ENCODE measurements at regions not wholly inside any gene's neighbourhood (a gene's known extent, or its start where the extent isn't known, plus 50 kb on each side); places are given as distances from the start of the nearest gene placed in this dataset.

DNA sequence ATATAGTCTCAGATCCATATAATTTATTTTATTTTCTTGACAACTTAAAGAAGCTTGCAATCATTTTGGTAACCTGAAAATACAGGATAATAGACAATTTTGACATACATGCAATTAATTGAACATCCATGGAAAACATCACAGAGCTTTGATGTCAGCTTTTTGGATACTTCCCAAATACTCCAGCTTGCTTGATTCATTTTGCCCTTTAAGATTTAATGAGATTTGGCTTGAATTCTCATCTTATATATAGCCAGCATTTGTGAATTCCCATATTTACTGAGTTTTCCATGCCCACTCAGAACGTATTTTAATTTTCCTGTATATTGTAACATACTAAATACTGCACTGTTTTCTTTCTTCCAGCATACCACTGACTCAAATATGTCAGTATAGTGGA lies 803.0 kb upstream of the MGAT4C start:
- intact Hi-C loops (cut with micrococcal nuclease) = no loop called here
- Histone ChIP-seq H3K4me1 (ENCODE audit: control insufficient read depth, insufficient read depth, low read length) (no peaks in the 10 kb centered on the region), H3K27me3 (ENCODE audit: control insufficient read depth, insufficient read depth, low read length) (no peaks in the 10 kb centered on the region), H3K27ac (ENCODE audit: low read length) (no peak overlapping the region), H3K4me3 (ENCODE audit: low read length) (no peak overlapping the region), H3K36me3 (ENCODE audit: control insufficient read depth, insufficient read depth, low read length) (no peaks in the 10 kb centered on the region), H3K9me3 (ENCODE audit: control insufficient read depth, insufficient read depth, low read length) (peaks cover 3% of the 10 kb centered on the region)
- H3K4me3 Mint-ChIP-seq = no peak overlapping the region
- no peak for DNase-seq
- no peaks in the 10 kb centered on the region for H3K27me3 Mint-ChIP-seq (ENCODE audit: low read depth in 2 of 2)
- ATAC-seq = no peak
- no peak overlapping the region for H3K27ac Mint-ChIP-seq
- H3K4me1 Mint-ChIP-seq = no peaks in the 10 kb centered on the region
- H3K36me3 Mint-ChIP-seq = no peaks in the 10 kb centered on the region
- WGBS (ENCODE audit: insufficient coverage) = 100% methylated on average over 1 of the region's 1 CpG
- TF ChIP-seq CTCF (IDR thresholded peaks at IDR 0.05) = no peak
- peaks cover 10 to 14% of the 10 kb centered on the region in 2 donors for H3K9me3 Mint-ChIP-seq

GRCh38 chr12:87054226-87054625 lies 798.0 kb upstream of the MGAT4C start:
- TF ChIP-seq CTCF (IDR thresholded peaks at IDR 0.05) = no peak
- Mint-ChIP-seq H3K27ac (no peak overlapping the region), H3K4me1 (no peaks in the 10 kb centered on the region), H3K27me3 (ENCODE audit: low read depth in 2 of 2) (no peaks in the 10 kb centered on the region), H3K36me3 (no peaks in the 10 kb centered on the region), H3K9me3 (peaks cover 11 to 12% of the 10 kb centered on the region in 2 donors), H3K4me3 (no peak overlapping the region)
- H3K27me3 ChIP-seq (ENCODE audit: control insufficient read depth, insufficient read depth, low read length) = no peaks in the 10 kb centered on the region
- ATAC-seq = no peak
- no peaks in the 10 kb centered on the region for H3K36me3 ChIP-seq (ENCODE audit: control insufficient read depth, insufficient read depth, low read length)
- no peak overlapping the region for H3K4me3 ChIP-seq (ENCODE audit: low read length)
- H3K4me1 ChIP-seq (ENCODE audit: control insufficient read depth, insufficient read depth, low read length) = no peaks in the 10 kb centered on the region
- no peak overlapping the region for H3K27ac ChIP-seq (ENCODE audit: low read length)
- DNase-seq = no peak
- intact Hi-C loops (cut with micrococcal nuclease) = no loop called here
- peaks cover 3% of the 10 kb centered on the region for H3K9me3 ChIP-seq (ENCODE audit: control insufficient read depth, insufficient read depth, low read length)

DNA sequence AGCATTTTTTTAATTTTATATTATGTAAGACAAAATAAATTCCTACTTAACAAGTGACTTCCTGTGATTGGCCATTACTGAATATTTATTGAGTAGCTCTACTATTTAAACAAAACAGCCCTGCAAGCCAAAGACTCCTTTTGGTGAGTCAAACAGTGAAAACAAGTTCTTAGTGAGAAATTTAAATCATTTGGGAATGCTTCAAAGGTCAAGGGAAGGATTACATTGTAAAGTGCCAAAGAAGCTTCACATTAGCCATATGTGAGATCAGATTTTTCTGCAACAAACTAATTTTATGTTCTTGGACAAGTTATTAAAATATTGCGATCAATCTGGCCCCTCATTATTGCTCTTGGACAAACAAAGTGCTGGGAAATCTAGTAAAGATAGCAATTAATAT lies 795.4 kb upstream of the MGAT4C start:
- Histone ChIP-seq H3K27me3 (ENCODE audit: control insufficient read depth, insufficient read depth, low read length) (no peaks in the 10 kb centered on the region), H3K27ac (ENCODE audit: low read length) (no peak overlapping the region), H3K4me3 (ENCODE audit: low read length) (no peak overlapping the region), H3K9me3 (ENCODE audit: control insufficient read depth, insufficient read depth, low read length) (no peaks in the 10 kb centered on the region), H3K36me3 (ENCODE audit: control insufficient read depth, insufficient read depth, low read length) (no peaks in the 10 kb centered on the region), H3K4me1 (ENCODE audit: control insufficient read depth, insufficient read depth, low read length) (no peaks in the 10 kb centered on the region)
- intact Hi-C loops (cut with micrococcal nuclease) = no loop called here
- no peaks in the 10 kb centered on the region for H3K27me3 Mint-ChIP-seq (ENCODE audit: low read depth in 2 of 2)
- ATAC-seq (no peak), DNase-seq (no peak)
- peaks cover 10 to 16% of the 10 kb centered on the region in 2 donors for H3K9me3 Mint-ChIP-seq
- H3K36me3 Mint-ChIP-seq = no peaks in the 10 kb centered on the region
- H3K27ac Mint-ChIP-seq = no peak overlapping the region
- no peak overlapping the region for H3K4me3 Mint-ChIP-seq
- H3K4me1 Mint-ChIP-seq = no peaks in the 10 kb centered on the region
- TF ChIP-seq CTCF (IDR thresholded peaks at IDR 0.05) = no peak
- WGBS (ENCODE audit: insufficient coverage) = 100% methylated on average over 1 of the region's 1 CpG

GRCh38 chr12:87047691-87048090 lies 791.5 kb upstream of the MGAT4C start:
- Mint-ChIP-seq H3K9me3 (peaks cover 6 to 9% of the 10 kb centered on the region in 2 donors), H3K27me3 (ENCODE audit: low read depth in 2 of 2) (no peaks in the 10 kb centered on the region), H3K4me3 (no peak overlapping the region), H3K27ac (no peak overlapping the region), H3K36me3 (no peaks in the 10 kb centered on the region), H3K4me1 (no peaks in the 10 kb centered on the region)
- WGBS (ENCODE audit: insufficient coverage) = 100% methylated on average over 1 of the region's 3 CpGs
- Histone ChIP-seq H3K9me3 (ENCODE audit: control insufficient read depth, insufficient read depth, low read length) (no peaks in the 10 kb centered on the region), H3K27ac (ENCODE audit: low read length) (no peak overlapping the region), H3K4me3 (ENCODE audit: low read length) (no peak overlapping the region), H3K27me3 (ENCODE audit: control insufficient read depth, insufficient read depth, low read length) (no peaks in the 10 kb centered on the region), H3K36me3 (ENCODE audit: control insufficient read depth, insufficient read depth, low read length) (no peaks in the 10 kb centered on the region), H3K4me1 (ENCODE audit: control insufficient read depth, insufficient read depth, low read length) (no peaks in the 10 kb centered on the region)
- no peak for TF ChIP-seq CTCF (IDR thresholded peaks at IDR 0.05)
- intact Hi-C loops (cut with micrococcal nuclease) = no loop called here
- DNase-seq = no peak
- ATAC-seq = no peak
